Right ventricle myocardium superior (tissue), 1 donor: ENCODE measurements at regions not wholly inside any gene's neighbourhood (a gene's known extent, or its start where the extent isn't known, plus 50 kb on each side); places are given as distances from the start of the nearest gene placed in this dataset.

Experiments used
- ATAC-seq: fragments of 200-7000 bp; cut with Tn5 transposase; one replicate; pipeline ENCODE4 v1.9.1; 2020; ENCODE audit warnings: mild to moderate bottlenecking; ENCODE audit not compliant: poor library complexity
- DNase-seq: peaks from one replicate; pipeline ENCODE4 v3.0.0-alpha.2; 2020
- intact Hi-C: fragments of 100-400 bp; cut with DNase I; formaldehyde crosslinking; loops from one replicate; pipeline ENCODE4 v1.11.2; 2022
- donor health status: DM: no; HTN: yes; CAD: no; lungs with severe emphysema.

- DNase-seq: no peak
- no peak for ATAC-seq
- intact Hi-C loops: no loop called here
Observed at GRCh38 chr2:180677930-180678624, 302.3 kb upstream of the UBE2E3 start.

- intact Hi-C loops: no loop called here
- ATAC-seq (no peak), DNase-seq (no peak)
Observed at GRCh38 chr2:180677200-180677599, 303.2 kb upstream of the UBE2E3 start.

- intact Hi-C loops: no loop called here
- no peak for DNase-seq
- ATAC-seq: no peak
Observed at GRCh38 chr2:180676520-180677025, 303.8 kb upstream of the UBE2E3 start.

- ATAC-seq (no peak), DNase-seq (no peak)
- intact Hi-C loops: no loop called here
Observed at GRCh38 chr2:180675170-180675569, 305.2 kb upstream of the UBE2E3 start.

GRCh38 chr2:180672377-180672776 lies 308.0 kb upstream of the UBE2E3 start:
- no peak for DNase-seq
- no peak for ATAC-seq
- intact Hi-C loops: no loop called here

GRCh38 chr2:180670302-180671003 lies 310.0 kb upstream of the UBE2E3 start:
- DNase-seq (no peak), ATAC-seq (no peak)
- intact Hi-C loops: no loop called here

- DNase-seq (no peak), ATAC-seq (no peak)
- intact Hi-C loops: no loop called here
Observed at GRCh38 chr2:180669016-180669415, 311.4 kb upstream of the UBE2E3 start.

GRCh38 chr2:180664507-180664906 lies 315.9 kb upstream of the UBE2E3 start:
- intact Hi-C loops: no loop called here
- ATAC-seq (no peak), DNase-seq (no peak)

GRCh38 chr2:180662941-180663471 lies 317.4 kb upstream of the UBE2E3 start:
- no peak for ATAC-seq
- intact Hi-C loops: no loop called here
- peak; percentile 32 for DNase-seq

- intact Hi-C loops: no loop called here
- ATAC-seq (no peak), DNase-seq (no peak)
Observed at GRCh38 chr2:180662521-180662920, 317.9 kb upstream of the UBE2E3 start.

GRCh38 chr2:180661686-180662030 lies 318.7 kb upstream of the UBE2E3 start:
- ATAC-seq: no peak
- intact Hi-C loops: no loop called here
- DNase-seq: no peak

- ATAC-seq: no peak
- no peak for DNase-seq
- intact Hi-C loops: no loop called here
Observed at GRCh38 chr2:180660881-180661685, 319.3 kb upstream of the UBE2E3 start.

- intact Hi-C loops: no loop called here
- ATAC-seq (no peak), DNase-seq (no peak)
Observed at GRCh38 chr2:180660207-180660606, 320.2 kb upstream of the UBE2E3 start.

- intact Hi-C loops: no loop called here
Observed at GRCh38 chr2:180657054-180657453, 323.4 kb upstream of the UBE2E3 start.

GRCh38 chr2:180656455-180656847 lies 324.0 kb upstream of the UBE2E3 start:
- DNase-seq (no peak), ATAC-seq (no peak)
- intact Hi-C loops: no loop called here

More at GRCh38 chr2:180657054-180657453, 323.4 kb upstream of the UBE2E3 start:
- ATAC-seq: no peak
- DNase-seq: no peak

GRCh38 chr2:180655842-180656454 lies 324.5 kb upstream of the UBE2E3 start:
- intact Hi-C loops: no loop called here
- DNase-seq (no peak), ATAC-seq (no peak)

GRCh38 chr2:180655393-180655792 lies 325.0 kb upstream of the UBE2E3 start:
- intact Hi-C loops: no loop called here
- no peak for DNase-seq
- ATAC-seq: no peak

- DNase-seq (no peak), ATAC-seq (no peak)
- intact Hi-C loops: no loop called here
Observed at GRCh38 chr2:180653481-180653880, 326.9 kb upstream of the UBE2E3 start.

- DNase-seq (no peak), ATAC-seq (no peak)
- intact Hi-C loops: no loop called here
Observed at GRCh38 chr2:180652794-180653193, 327.6 kb upstream of the UBE2E3 start.
